HG02798 (cell line): ENCODE measurements at regions not wholly inside any gene's neighbourhood (a gene's known extent, or its start where the extent isn't known, plus 50 kb on each side); places are given as distances from the start of the nearest gene placed in this dataset.

ENCODE experiments used
- ATAC-seq: cut with Tn5 transposase; IDR thresholded peaks from one replicate; pipeline ENCODE4 v1.9.1; 2021; ENCODE audit warnings: mild to moderate bottlenecking; ENCODE audit not compliant: unreplicated experiment, poor library complexity

DNA sequence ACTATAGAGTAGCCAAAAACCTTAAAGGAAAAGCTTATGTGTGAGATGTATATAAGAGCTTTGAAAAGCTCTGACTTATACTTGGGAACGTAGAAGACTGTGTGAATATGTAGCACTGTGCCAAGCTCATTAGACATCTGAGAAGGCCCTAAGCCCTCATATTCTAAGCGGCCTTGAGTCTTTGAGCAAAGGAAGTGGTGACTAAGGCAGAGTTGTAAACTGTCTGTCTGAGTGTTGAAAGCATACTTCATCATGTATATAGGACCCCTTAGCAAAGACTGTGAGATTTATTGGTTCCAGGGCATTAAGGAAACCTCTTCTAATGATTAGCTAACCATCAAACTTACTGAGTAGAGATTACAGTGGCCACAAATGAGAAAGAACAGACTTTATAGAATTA, 153.3 kb upstream of the LYPLAL1 start:
- no peak for ATAC-seq

DNA sequence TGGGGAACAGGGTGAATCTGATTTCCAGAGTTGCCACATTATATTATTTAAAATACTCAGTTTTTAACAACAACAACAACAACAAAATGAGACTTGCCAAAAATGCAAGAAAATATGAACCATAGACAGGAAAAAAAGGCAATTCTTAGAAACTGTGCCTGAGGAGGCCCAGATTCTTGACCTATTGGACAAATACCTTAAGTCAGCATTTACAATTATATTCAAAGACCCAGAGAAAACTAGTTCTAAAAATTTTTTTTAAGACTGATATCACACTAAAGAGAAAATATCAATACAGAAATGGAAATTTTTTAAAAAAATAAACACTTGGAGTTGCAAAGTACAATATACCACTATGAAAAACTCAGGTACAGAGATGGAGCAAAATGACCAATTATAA, 152.8 kb upstream of the LYPLAL1 start:
- ATAC-seq = no peak

DNA sequence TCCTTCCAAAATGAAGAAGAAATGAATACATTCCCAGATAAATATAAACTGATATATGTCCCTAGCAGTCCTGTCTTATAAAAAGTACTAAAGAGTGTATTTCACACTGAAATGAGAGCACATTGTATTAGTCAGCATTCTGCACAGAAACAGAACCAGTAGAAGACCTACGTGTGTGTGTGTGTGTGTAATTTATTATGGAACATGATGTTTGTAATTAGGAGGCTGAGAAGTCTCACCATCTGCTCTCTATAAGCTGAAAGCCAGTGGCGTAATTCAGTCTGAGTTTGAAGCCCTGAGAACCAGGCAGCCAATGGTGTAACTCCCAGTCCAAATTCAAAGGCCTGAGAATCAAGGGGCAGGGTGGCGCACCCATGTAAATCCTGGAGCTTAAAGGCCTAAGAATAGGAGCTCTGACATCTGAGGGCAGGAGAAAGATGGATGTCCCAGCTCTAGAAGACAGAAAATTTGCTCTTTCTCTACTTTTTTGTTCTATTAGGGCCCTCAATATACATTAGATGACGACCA, 146.5 kb upstream of the LYPLAL1 start:
- ATAC-seq = no peak

DNA sequence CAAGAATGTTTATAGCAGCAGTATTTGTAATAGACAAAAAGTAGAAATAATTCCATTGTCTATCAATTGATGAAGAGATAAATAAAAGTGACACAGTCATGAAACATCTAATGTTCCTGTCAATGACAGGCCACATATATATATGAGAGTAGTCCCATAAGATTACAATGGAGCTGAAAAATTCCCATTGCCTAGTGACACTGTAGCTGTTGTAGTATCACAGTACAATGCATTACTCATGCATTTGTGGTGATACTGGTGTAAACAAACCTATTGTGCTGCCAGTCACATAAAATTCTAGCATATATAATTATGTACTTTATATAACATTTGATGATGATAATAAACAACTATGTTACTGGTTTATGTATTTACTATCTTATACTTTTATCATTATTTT, 141.9 kb upstream of the LYPLAL1 start:
- ATAC-seq = no peak

DNA sequence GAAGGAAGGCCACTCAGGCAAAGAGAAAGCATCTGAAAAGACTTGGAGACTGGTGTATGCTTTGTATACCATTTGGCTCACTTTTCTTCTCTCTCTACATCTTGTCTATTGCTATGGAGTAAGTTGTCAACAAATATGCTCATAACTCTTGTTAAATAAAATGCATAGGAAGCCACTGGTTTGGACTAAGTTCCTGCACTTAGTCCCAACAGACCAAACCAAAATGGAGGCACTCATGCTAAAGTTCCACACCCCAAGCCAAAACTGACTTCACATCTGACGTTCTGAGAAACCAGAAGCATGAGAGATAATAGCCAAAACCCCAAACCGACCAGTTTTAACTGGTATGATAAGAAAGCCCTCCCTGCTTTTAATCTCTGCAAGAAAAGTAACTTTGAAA, 135.3 kb upstream of the LYPLAL1 start:
- no peak for ATAC-seq

DNA sequence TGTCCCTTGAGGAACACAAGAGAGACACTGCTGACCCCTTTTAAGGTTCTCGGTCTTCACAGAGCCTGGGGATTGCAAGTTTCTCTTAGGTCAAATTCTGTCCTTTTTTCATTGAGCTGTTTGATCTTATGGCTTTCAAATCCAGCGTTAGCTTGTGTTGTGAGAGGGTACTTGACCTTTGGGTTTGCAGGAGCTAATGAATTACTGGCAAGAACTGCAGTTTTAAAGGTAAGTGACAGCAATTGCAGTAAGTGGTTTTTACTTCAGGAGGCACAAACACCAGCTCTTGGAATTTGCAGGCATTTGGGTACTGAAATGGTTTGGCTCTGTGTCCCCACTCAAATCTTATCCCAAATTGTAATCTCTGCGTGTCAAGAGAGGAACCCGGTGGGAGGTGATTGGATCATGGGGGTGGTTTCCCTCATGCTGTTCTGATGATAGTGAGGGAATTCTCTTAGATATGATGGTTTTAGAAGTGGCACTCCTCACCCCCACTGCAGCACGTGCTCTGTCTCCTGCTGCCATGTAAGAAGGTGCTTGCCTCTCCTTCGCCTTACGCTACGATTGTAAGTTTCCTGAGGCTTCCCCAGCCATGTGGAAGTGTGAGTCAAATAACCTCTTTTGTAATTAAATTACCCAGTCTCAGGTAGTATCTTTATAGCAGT, 134.5 kb upstream of the LYPLAL1 start:
- no peak for ATAC-seq

DNA sequence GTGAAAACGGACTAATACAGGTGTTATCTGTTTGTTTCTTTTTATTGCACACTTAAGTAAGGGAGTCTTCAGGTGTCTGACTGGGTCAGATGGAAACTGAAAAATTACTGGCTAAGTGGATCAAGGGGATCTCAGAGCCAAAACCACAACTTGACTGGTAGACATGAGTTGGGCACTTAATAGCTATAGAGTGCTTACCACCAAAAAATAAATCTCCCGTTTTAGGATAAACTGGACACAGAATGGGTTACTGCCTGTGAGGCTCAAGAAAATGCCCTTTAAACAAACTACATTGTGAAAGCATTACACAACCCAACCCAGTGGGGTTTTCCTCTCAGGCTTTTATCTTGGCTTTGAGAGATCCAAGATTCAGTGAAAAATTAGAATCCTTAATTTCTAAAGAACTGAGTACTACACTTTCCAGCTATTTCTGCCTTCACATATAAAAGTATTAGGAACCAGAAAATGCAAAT, 134.0 kb upstream of the LYPLAL1 start:
- ATAC-seq = no peak

DNA sequence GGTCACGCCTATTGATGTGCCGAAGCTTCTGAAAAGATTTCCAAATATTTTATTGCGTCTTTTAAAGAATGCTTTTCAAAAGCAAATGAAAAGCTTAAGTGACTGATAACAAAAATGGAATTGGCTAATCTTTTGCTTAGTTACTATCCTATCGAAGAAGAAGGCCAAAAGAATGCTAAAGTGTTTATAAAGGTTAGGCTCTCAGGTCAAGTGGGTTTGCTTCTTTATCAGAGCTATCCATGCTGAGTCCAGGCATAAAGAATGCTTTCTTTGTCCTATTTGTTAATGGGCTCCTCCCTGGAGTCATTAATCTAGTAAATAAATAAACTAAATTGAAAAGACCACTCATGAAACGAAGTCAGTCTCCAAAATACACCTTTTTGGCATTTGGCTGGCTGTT, 133.4 kb upstream of the LYPLAL1 start:
- no peak for ATAC-seq

DNA sequence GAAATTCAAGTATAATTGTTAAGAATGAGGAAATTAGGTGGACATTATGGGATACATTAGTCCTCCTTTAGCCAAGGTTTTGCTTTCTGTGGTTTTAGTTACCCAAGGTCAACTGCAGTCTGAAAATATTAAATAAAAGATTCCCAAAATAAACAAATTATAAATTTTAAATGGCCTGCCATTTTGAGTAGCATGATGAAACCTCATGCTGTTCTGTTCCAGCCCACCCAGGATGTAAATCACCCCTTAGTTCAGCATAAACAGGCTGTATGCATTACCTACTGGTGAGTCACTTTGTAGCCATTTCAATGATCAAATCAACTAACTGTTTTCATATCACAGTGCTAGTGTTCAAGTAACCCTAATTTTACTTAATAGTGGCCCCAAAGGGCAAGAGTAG, 132.5 kb upstream of the LYPLAL1 start:
- ATAC-seq = no peak

DNA sequence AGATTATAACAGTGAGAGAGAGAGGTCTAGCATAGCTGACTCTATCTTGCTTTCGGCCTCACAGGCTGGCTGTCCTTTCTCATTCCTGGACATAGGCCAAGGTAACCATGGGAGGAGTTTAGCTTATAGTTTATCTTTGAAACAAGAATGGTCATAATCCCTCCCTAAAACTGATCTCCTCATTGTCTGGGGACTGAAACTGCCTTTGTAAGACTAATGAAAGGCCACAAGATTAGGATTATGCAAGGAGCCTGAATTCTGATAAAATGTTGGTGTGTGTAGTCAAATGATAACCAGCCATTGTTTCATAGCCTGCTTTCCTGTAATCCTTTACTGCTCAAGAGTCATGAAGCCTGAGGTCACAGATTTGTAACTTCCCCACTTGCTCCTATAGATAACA, 131.9 kb upstream of the LYPLAL1 start:
- no peak for ATAC-seq

DNA sequence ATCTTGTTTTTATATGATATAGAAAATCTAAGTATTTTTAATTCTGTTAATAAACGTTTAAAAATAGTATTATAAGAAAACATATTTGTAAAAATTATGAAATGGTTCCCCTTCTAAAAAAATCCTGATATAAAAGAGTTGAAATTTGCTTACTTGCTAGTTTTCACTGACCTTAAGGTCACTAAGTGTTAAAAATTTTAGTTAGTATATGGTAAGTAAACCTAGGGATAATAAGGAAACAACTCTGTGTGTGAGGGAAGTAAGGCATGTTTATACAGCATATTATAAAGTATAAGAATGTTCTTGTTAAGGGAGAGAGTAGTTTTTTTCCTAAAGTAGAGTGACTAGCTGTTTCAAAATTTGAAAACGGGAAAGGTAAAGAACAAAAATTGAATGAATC, 130.9 kb upstream of the LYPLAL1 start:
- ATAC-seq = no peak

DNA sequence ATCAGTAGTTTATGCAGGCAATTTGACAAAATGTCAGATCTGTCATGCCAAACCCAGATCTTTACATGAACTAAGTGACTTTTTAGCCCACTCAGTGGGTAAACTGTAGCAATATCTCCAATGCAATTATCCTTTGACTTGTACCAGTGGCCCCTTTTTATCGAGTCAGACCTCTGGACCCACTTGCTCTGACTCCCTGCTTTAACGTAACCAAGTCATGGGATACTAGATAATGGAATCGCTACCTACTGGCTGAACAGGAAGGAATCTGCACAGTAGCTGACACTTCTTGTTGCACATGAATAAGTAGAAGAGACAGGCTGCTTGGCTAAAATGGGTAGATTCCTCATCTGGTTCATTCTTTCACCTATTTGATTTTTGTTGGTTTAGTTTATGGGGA, 128.4 kb upstream of the LYPLAL1 start:
- no peak for ATAC-seq

DNA sequence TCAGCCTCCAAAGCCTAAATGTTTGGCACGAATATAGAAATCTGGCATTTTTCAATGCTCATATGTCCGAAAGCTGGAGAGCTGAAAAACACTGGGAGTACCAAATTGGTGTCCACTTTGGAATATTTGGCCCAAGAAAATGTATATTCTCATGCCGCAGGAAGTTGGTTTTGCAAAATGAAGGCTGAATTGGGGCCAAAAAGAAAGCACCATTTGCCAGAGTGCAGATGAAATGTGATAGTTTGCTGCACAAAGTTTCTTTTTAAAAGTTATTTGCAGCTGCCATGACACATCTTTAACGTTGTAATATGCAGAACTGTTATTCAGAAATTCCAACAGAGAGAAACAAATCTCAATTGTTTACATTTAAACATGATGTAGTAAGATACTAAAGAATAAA, 124.2 kb upstream of the LYPLAL1 start:
- ATAC-seq = no peak

DNA sequence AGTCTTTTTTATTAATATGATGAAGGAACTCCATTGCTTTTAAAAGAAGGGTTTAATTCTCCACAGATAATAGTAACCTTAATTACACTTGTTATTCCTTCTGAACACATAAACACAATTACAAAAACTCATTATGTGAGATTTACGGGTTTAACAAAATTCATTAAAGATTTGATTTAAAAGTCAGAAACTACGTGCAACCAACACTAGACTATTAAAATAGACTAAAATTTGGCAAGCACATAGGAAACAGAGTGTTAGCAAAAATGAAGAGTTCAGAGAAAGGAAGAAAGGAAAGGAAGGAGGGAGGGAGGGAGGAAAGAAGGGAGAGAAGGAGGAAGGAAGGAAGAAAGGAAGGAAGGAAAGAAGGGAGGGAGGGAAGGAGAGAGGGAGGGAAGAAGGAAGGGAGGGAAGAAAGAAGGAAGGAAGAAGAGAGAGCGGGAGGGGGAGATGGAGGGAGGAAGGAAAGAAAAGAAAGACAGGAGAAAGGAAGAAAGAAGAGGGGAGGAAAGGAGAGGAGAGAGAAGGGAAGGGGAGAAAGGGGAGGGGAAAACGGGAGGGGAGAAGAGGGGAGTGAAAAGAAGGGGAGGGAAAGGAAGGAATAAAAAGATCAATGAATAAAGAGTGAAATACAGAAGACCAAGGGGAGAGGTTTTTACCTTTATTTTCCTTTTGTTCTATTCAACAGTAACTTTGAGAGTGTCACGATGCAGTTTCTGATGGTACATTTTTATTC, 123.4 kb upstream of the LYPLAL1 start:
- ATAC-seq = no peak

DNA sequence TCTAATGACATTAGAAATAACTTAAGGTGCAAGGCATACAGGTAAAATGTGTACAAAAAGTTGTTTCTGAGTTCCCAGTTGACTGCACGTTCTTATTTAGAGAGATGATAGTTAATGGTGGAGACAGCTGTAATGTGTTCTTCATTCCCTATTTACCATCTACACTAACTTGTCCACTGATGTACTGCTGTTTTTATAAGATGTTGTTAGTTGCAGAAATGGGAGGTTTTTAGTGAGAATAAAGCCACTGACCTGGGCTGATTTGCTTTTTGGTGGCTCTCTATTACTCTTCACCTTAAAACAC, 122.9 kb upstream of the LYPLAL1 start:
- ATAC-seq = no peak

DNA sequence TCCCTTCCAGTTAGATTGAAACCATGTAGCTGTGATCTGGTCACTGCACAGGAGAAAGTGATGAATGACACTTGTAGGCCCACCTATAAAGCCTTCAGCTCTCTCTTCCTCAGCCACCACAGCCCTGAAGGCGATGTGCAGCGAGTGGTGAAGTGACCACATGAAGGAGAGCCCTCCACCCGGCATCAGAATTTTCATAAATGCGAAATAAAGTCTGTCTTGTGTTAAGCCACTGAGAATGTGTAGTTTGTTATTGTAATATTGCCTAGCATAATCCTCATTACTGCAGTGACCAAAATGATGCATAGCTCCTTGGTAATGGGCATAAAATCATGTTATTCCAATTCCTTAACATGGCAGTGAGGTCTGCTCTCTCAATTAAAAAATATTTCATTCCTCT, 122.1 kb upstream of the LYPLAL1 start:
- no peak for ATAC-seq

DNA sequence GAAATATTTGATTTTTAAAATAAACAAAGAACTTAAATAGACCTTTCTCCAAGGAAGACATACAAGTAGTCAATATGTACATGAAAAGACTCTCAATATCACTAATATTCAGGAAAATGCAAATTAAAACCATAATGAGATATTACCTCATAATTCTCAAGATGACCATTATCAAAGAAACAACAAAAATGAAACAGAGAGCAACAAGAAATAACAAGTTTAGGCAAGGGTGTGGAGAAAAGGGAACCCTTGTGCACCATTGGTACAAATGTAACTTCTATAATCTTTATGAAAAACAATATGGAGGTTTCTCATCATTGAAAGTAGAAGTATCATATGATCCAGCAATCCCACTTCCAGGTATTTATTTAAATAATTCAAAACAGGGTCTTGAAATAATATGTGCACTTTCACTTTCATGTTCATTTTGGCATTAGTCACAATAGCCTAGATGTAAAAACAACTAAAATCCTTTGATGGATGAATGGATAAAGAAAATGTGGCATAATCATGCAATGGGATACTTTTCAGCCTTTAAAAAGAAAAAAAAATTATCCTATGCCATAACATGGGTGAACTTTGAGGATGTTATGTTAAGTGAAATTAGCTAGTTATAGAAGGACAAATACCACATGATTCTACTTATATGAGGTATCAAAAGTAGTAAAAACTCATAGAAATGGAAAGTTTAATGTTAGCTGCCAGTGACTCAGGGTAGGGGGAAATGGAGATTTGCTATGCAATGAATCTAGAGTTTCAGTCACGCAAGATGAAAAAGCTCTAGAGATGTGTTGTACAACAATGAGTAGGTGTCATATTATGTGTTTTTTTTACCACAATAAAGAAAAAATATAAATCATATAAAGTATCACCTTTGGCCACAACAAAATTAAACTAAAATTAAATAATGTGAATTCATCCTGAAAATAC, 114.5 kb upstream of the LYPLAL1 start:
- no peak for ATAC-seq

DNA sequence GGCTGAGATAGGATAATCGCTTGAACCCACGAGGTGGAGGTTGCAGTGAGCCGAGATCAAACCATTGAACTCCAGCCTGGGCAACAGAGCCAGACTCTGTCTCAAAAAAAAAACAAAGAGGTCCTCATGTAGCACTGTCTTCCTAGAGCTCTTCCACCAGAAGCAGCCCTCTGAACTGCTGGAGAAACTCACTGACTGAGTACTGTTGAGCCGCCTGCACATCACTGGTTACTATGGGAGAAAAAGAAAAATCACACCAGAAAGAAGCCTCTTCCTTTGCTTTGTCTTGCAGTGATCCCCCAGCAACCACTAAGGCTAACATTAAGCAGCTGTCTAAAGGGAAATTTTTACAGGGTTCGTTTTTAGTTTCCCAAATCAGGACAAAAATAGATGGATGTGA, 112.9 kb upstream of the LYPLAL1 start:
- ATAC-seq = no peak

DNA sequence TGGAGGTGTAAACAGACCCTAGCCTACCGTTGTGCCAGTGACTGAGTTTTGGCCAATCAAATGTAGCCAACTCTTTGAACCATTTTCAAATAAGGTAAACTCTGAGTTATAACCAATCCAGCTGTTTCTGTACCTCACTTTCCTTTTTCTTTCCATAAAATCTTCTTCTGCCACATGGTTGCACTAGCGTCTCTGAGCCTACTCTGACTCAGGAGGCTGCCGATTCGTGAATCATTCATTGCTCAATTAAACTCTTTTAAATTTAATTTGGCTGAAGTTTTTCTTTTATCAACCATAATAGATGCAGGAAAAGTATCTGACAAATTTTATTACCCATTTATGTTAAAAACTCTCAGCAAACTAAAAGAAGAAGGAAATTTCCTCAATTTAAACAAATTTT, 111.5 kb upstream of the LYPLAL1 start:
- no peak for ATAC-seq

DNA sequence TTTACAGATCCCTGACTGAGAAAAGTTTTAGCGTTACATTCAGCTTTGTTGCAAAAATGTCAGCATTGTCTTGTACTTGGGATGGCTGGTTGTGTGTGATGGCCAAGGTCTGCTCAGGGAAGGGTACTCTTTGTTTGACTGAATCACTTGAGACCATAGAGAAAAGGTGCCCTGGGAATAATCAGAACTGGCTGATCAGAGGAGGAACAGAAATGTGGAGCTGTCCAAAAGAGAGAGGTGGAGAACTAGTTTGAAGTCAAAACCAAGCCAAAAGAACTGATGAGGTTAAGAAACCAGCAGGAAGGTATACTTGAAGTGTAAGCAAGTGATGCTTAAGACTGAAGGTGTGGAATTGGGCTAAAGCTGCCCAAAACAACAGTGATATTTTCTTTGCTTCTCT, 107.6 kb upstream of the LYPLAL1 start:
- ATAC-seq = no peak
